Endodermal cell (in vitro differentiated cells): ENCODE measurements at regions not wholly inside any gene's neighbourhood (a gene's known extent, or its start where the extent isn't known, plus 50 kb on each side); places are given as distances from the start of the nearest gene placed in this dataset.

ENCODE experiments used
- DNase-seq: peaks from one replicate; pipeline ENCODE4 v3.0.0-alpha.2; 2017
- H3K27ac ChIP-seq: 2 replicates; pipeline ENCODE4 v1.5.1; 2013; ENCODE audit warnings: mild to moderate bottlenecking, low read depth, low read length, moderate library complexity
- H3K27me3 ChIP-seq: 2 replicates; pipeline ENCODE4 v1.6.1; 2013; ENCODE audit warnings: mild to moderate bottlenecking, low read length, moderate library complexity; ENCODE audit not compliant: insufficient read depth, control insufficient read depth, poor library complexity, severe bottlenecking
- H3K36me3 ChIP-seq: 2 replicates; pipeline ENCODE4 v1.7.0; 2013; ENCODE audit warnings: mild to moderate bottlenecking, low read length, moderate library complexity; ENCODE audit not compliant: control insufficient read depth, insufficient read depth
- H3K4me1 ChIP-seq: one replicate; pipeline ENCODE4 v1.7.0; 2013; ENCODE audit warnings: low read length; ENCODE audit not compliant: control insufficient read depth, insufficient read depth
- H3K4me3 ChIP-seq: 2 replicates; pipeline ENCODE4 v1.5.1; 2013; ENCODE audit warnings: mild to moderate bottlenecking, low read length, moderate library complexity
- H3K9ac ChIP-seq: 2 replicates; pipeline ENCODE4 v1.6.1; 2013; ENCODE audit warnings: mild to moderate bottlenecking, low read length, moderate library complexity; ENCODE audit not compliant: poor library complexity, severe bottlenecking; ENCODE audit errors: extremely low read depth
- H3K9me3 ChIP-seq: 2 replicates; pipeline ENCODE4 v1.6.1; 2013; ENCODE audit warnings: mild to moderate bottlenecking, low read length, moderate library complexity; ENCODE audit not compliant: control insufficient read depth
- H3K27ac Mint-ChIP-seq: 2 replicates; pipeline ENCODE4 v1.8.0; 2020; ENCODE audit warnings: mixed read lengths
- H3K27me3 Mint-ChIP-seq: 2 replicates; pipeline ENCODE4 v1.8.0; 2021; ENCODE audit warnings: mild to moderate bottlenecking, mixed read lengths; ENCODE audit not compliant: insufficient read depth
- H3K36me3 Mint-ChIP-seq: 2 replicates; pipeline ENCODE4 v1.8.0; 2020; ENCODE audit warnings: low read depth, mixed read lengths
- H3K4me1 Mint-ChIP-seq: 2 replicates; pipeline ENCODE4 v1.8.0; 2020; ENCODE audit warnings: mixed read lengths
- H3K4me3 Mint-ChIP-seq: 2 replicates; pipeline ENCODE4 v1.8.0; 2020; ENCODE audit warnings: mild to moderate bottlenecking, moderate library complexity, mixed read lengths
- H3K9me3 Mint-ChIP-seq: 2 replicates; pipeline ENCODE4 v1.8.0; 2020; ENCODE audit warnings: mild to moderate bottlenecking, mixed read lengths
- whole genome bisulfite sequencing, 2 experiments: methylation state at CpG; one replicate each; pipeline versions ENCODE4 v1.1.5 to v1.1.7; 2013; ENCODE audit warnings: missing lambda C conversion rate in 2 of 2, mixed read lengths in 1 of 2; ENCODE audit not compliant: insufficient coverage in 1 of 2, insufficient read length in 1 of 2; 5-methylcytosine and 5-hydroxymethylcytosine counted together
- TF ChIP-seq, protein P1 (sequence below): fragments of 200-600 bp; sonication (generic); conservative IDR thresholded peaks from 2 replicates; pipeline ENCODE4 v1.5.0; 2021; ENCODE audit warnings: antibody characterized with exemption, mild to moderate bottlenecking

DNA sequence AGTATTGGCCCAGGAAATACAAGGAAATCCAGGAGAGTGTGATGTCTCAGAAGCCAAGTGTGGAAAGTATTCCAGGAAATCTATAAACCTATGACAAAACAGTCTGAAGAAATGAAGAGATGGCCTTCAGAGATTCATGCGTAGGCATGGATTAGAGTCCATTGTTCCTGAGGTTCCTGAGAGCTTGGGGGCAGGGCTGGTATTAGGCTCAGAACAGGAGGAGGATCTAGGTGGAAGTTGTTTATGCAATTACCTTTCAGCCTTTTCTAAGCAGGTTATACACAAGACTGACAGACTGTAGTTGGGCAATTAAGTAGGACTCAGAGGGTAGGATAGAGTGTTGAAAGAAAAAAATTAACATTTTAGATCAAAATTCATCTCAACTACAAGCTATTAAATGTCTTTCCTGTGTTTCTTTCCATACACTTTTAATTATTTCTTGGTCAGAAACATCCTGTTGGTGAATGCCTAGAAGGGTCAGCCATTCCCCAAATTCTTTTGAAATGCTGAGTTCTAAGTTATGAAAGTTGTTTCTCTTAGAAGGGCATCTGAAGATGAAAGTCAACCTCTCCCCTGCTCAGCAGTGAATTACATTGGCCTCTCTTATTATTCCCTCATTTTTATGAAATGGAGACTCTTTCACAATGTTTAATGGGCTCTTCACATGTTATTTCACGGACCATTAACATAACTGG, 201.2 kb upstream of the MYLIP start:
- Histone ChIP-seq H3K27me3 (no peaks in the 10 kb centered on the region), H3K4me1 (no peaks in the 10 kb centered on the region), H3K9me3 (peaks cover 34% of the 10 kb centered on the region), H3K36me3 (no peaks in the 10 kb centered on the region), H3K4me3 (no peak overlapping the region), H3K27ac (no peak overlapping the region), H3K9ac (no peak overlapping the region)
- no peak for DNase-seq
- peaks cover 1% of the 10 kb centered on the region for H3K4me1 Mint-ChIP-seq
- TF ChIP-seq, protein P1, sequence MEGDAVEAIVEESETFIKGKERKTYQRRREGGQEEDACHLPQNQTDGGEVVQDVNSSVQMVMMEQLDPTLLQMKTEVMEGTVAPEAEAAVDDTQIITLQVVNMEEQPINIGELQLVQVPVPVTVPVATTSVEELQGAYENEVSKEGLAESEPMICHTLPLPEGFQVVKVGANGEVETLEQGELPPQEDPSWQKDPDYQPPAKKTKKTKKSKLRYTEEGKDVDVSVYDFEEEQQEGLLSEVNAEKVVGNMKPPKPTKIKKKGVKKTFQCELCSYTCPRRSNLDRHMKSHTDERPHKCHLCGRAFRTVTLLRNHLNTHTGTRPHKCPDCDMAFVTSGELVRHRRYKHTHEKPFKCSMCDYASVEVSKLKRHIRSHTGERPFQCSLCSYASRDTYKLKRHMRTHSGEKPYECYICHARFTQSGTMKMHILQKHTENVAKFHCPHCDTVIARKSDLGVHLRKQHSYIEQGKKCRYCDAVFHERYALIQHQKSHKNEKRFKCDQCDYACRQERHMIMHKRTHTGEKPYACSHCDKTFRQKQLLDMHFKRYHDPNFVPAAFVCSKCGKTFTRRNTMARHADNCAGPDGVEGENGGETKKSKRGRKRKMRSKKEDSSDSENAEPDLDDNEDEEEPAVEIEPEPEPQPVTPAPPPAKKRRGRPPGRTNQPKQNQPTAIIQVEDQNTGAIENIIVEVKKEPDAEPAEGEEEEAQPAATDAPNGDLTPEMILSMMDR, result no peak
- H3K27me3 Mint-ChIP-seq, result no peaks in the 10 kb centered on the region
- H3K9me3 Mint-ChIP-seq, result peaks cover 40% of the 10 kb centered on the region
- peaks cover 4% of the 10 kb centered on the region for H3K36me3 Mint-ChIP-seq
- WGBS, 2 experiments, result 85% methylated on average over 2 of the region's 2 CpGs; no CpG with 5 or more reads in 1 of the 2 experiments
- no peak overlapping the region for H3K4me3 Mint-ChIP-seq
- no peak overlapping the region for H3K27ac Mint-ChIP-seq

DNA sequence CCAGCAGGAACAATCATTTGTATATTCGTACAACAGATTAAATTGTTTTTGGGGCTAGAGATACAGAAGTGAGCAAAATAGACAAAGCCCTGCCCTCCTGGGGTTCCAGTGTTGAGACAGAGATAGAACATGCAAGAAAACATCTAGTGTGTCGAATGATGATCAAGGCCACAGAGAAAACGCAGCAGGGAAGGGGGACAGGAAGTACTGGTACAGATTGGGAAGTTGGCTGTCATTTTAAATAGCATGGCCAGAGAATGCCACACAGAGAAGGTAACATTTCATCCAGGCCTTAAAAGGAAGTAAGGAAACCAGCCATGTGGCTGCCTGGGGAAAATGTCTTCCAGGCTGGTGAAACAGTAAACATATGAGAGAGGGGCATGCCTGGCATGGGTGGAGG, 202.6 kb upstream of the MYLIP start:
- Mint-ChIP-seq H3K27ac (no peak overlapping the region), H3K9me3 (peaks cover 26% of the 10 kb centered on the region)
- WGBS, 2 experiments, result 92 to 100% methylated on average over 3 of the region's 3 CpGs

DNA sequence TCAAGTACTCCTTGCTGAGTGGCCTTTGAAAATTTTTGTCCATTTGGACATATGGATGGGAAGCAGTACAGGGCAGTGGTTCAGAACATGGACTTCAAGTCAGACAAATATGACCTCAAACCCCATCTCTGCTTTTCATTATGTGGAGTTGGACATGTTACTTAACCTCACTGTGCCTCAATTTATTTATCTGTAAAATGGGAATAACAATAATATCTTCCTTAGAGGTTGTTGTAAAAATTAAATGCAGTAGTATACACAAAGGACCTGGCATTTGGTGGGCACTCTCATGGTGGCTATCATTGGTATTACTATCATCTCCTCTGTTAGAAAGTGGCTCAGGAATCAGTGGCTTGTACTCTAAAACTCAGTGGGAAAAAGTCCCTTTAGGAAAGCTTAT, 204.0 kb upstream of the MYLIP start:
- Histone ChIP-seq H3K4me3 (no peak overlapping the region), H3K27me3 (no peaks in the 10 kb centered on the region), H3K36me3 (no peaks in the 10 kb centered on the region), H3K27ac (no peak overlapping the region), H3K9me3 (peaks cover 11% of the 10 kb centered on the region), H3K4me1 (no peaks in the 10 kb centered on the region), H3K9ac (no peak overlapping the region)
- H3K4me3 Mint-ChIP-seq, result no peak overlapping the region
- H3K36me3 Mint-ChIP-seq, result no peaks in the 10 kb centered on the region
- no peaks in the 10 kb centered on the region for H3K27me3 Mint-ChIP-seq
- peaks cover 1% of the 10 kb centered on the region for H3K4me1 Mint-ChIP-seq
- TF ChIP-seq, protein P1, result no peak
- DNase-seq, result no peak
- H3K27ac Mint-ChIP-seq, result no peak overlapping the region
- peaks cover 13% of the 10 kb centered on the region for H3K9me3 Mint-ChIP-seq

More for the DNA sequence above, 202.6 kb upstream of the MYLIP start:
- Histone ChIP-seq H3K4me3 (no peak overlapping the region), H3K4me1 (no peaks in the 10 kb centered on the region), H3K9me3 (peaks cover 23% of the 10 kb centered on the region), H3K9ac (no peak overlapping the region), H3K27ac (no peak overlapping the region), H3K36me3 (no peaks in the 10 kb centered on the region), H3K27me3 (no peaks in the 10 kb centered on the region)
- Mint-ChIP-seq H3K36me3 (peaks cover 4% of the 10 kb centered on the region), H3K4me3 (no peak overlapping the region), H3K27me3 (no peaks in the 10 kb centered on the region), H3K4me1 (peaks cover 1% of the 10 kb centered on the region)
- no peak for DNase-seq
- TF ChIP-seq, protein P1, result no peak
